Prostate gland (tissue), 2 donors: ENCODE measurements at regions not wholly inside any gene's neighbourhood (a gene's known extent, or its start where the extent isn't known, plus 50 kb on each side); places are given as distances from the start of the nearest gene placed in this dataset.

Experiments used
- DNase-seq: peaks from one replicate; pipeline ENCODE4 v3.0.0-alpha.2; 2019; ENCODE audit warnings: low spot score
- H3K27ac ChIP-seq, 2 donors: fragments of 200-600 bp; sonication (generic); 2 replicates each; pipeline ENCODE4 v1.5.1; 2017 to 2019
- H3K27me3 ChIP-seq: fragments of 200-600 bp; sonication (generic); replicated peaks from 2 replicates; pipeline ENCODE4 v1.5.1; 2019; ENCODE audit not compliant: insufficient read depth
- H3K36me3 ChIP-seq, 2 donors: fragments of 200-600 bp; sonication (generic); 1 replicate in 1 of 2; 2 replicates in 1 of 2; pipeline versions ENCODE4 v1.5.1 to v1.8.1; 2017 to 2019
- H3K4me1 ChIP-seq: fragments of 200-600 bp; sonication (generic); replicated peaks from 2 replicates; pipeline ENCODE4 v1.5.1; 2019
- H3K4me3 ChIP-seq, 2 donors: fragments of 200-600 bp; sonication (generic); 2 replicates each; pipeline ENCODE4 v1.5.1; 2017 to 2019
- H3K9me3 ChIP-seq: fragments of 200-600 bp; sonication (generic); 2 replicates; pipeline ENCODE4 v1.5.1; 2017
- CTCF ChIP-seq, 4 experiments: fragments of 200-600 bp in 2 of 4; fragments of 450-650 bp in 2 of 4; sonication (generic) in 2 of 4; IDR thresholded peaks; 1 replicate in 3 of 4; 2 replicates in 1 of 4; pipeline ENCODE4 v1.5.1; 2016 to 2019; ENCODE audit warnings: antibody characterized with exemption in 4 of 4, mild to moderate bottlenecking in 2 of 4, moderate library complexity in 2 of 4
- POLR2A ChIP-seq: fragments of 450-650 bp; IDR thresholded peaks from one replicate; pipeline ENCODE4 v1.6.1; 2016; ENCODE audit warnings: antibody characterized with exemption, mild to moderate bottlenecking
- POLR2AphosphoS5 ChIP-seq: sonication (generic); formaldehyde crosslinking; IDR thresholded peaks from one replicate; pipeline ENCODE4 v1.6.1; 2017; ENCODE audit warnings: antibody characterized with exemption
- WGBS: methylation state at CpG from one replicate; pipeline ENCODE4 v1.1.5; 2018; 5-methylcytosine and 5-hydroxymethylcytosine counted together
- intact Hi-C: fragments of 100-400 bp; cut with DNase I; formaldehyde crosslinking; loops from one replicate; pipeline ENCODE4 v1.14.2; 2022

DNA sequence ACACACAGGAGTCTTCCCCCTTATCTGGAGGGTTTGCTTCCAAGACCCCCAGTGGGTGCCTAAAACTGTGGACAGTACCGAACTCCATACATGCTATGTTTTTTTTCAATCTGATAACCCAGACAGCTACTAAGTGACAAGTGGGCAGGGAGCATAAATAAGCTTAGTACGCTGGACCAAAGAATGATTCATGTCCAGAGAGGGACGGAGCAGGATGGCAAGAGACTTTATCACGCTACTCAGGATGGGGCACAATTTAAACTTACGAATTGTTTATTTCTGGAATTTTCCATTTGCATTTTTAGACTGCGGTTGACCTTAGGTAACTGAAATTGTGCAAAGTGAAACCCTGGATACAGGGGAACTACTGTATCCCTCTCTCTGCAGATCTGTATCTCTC, 410.0 kb upstream of the MKI67 start:
- no peak for DNase-seq
- no peaks in the 10 kb centered on the region for H3K27me3 ChIP-seq

DNA sequence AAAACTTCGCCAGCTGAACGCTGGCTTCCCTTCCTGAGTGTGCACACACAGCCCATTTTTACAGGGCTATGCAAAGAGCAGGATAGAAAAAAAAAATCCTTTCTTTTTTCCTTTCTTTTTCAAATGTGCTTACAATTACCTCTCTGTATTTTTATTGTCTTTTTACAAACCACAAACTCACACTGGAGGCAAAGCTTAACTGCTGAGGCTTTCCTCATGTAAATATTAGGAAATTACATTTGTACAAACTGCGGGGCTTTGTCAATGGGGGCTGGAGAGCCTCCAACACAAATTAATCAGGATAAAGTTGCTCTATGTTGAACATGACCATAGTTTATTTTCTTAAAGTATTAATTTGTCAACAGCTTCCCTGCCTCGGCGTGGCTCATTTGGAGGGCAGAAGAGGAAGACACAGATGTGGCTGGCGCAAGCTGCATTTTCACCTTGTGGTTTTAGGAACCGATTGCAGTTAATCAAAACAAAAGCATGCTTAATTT, 411.7 kb upstream of the MKI67 start:
- no peaks in the 10 kb centered on the region for H3K27me3 ChIP-seq
- intact Hi-C loops: no loop called here
- DNase-seq: no peak
- WGBS: 28% methylated on average over 7 of the region's 7 CpGs
- no peak overlapping the region for H3K27ac ChIP-seq
- no peaks in the 10 kb centered on the region for H3K4me1 ChIP-seq
- no peaks in the 10 kb centered on the region for H3K36me3 ChIP-seq
- no peak overlapping the region for H3K4me3 ChIP-seq
- TF ChIP-seq POLR2AphosphoS5 (no peak), CTCF (IDR thresholded peaks at IDR 0.05) (no peak), POLR2A (no peak)
- H3K9me3 ChIP-seq: no peaks in the 10 kb centered on the region

More for the DNA sequence above, 410.0 kb upstream of the MKI67 start:
- H3K9me3 ChIP-seq: no peaks in the 10 kb centered on the region
- TF ChIP-seq POLR2AphosphoS5 (no peak), CTCF (IDR thresholded peaks at IDR 0.05) (no peak), POLR2A (no peak)
- H3K4me3 ChIP-seq: no peak overlapping the region
- intact Hi-C loops: no loop called here
- H3K27ac ChIP-seq: no peak overlapping the region
- no peaks in the 10 kb centered on the region for H3K36me3 ChIP-seq
- 31% methylated on average over 6 of the region's 6 CpGs for WGBS
- no peaks in the 10 kb centered on the region for H3K4me1 ChIP-seq

GRCh38 chr10:128538671-128539070, 412.4 kb upstream of the MKI67 start:
- Histone ChIP-seq H3K36me3 (no peaks in the 10 kb centered on the region), H3K4me1 (no peaks in the 10 kb centered on the region), H3K27ac (no peak overlapping the region), H3K27me3 (no peaks in the 10 kb centered on the region), H3K4me3 (no peak overlapping the region), H3K9me3 (no peaks in the 10 kb centered on the region)
- TF ChIP-seq POLR2AphosphoS5: no peak
- TF ChIP-seq POLR2A: no peak
- no peak for TF ChIP-seq CTCF (IDR thresholded peaks at IDR 0.05)
- no peak for DNase-seq
- intact Hi-C loops: no loop called here
- WGBS: 88% methylated on average over 5 of the region's 5 CpGs

DNA sequence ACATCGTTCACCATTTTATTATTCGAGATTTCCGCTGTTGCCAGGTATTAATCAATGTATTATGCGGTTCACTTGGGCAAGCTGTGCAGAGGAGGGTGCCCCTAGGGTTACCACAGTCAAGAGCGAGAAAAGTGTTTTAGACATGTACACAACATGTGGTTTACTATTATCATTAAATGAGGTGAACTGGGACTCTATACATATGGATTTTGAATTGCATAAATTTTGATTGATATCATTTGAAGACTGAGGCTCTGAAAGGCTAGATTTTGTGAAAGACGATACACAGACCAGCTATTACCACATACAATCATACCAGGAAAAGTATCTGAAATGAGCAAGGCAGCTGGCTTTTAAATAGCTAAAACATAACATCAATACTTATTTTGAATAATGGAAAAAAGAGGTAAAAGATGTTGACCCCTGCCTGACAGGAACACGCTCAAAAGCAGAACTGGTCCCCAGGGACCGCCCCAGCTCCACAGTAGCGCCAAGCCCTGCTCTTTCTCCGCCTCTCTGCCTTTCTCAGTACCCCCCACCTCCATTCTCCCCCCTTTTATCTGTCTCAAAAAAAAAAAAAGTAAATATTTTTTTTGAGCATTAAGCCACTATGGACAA, 413.4 kb upstream of the MKI67 start:
- 81% methylated on average over 10 of the region's 10 CpGs for WGBS

More for the DNA sequence above, 413.4 kb upstream of the MKI67 start:
- H3K9me3 ChIP-seq: no peaks in the 10 kb centered on the region
- H3K36me3 ChIP-seq: no peaks in the 10 kb centered on the region
- no peak for DNase-seq
- H3K27ac ChIP-seq: no peak overlapping the region
- intact Hi-C loops: no loop called here
- H3K4me3 ChIP-seq: no peak overlapping the region
- no peak for TF ChIP-seq CTCF (IDR thresholded peaks at IDR 0.05)
- no peak for TF ChIP-seq POLR2AphosphoS5
- no peaks in the 10 kb centered on the region for H3K27me3 ChIP-seq
- no peaks in the 10 kb centered on the region for H3K4me1 ChIP-seq
